ENCODE measurements at regions not wholly inside any gene's neighbourhood (a gene's known extent, or its start where the extent isn't known, plus 50 kb on each side); places are given as distances from the start of the nearest gene placed in this dataset.

DNA sequence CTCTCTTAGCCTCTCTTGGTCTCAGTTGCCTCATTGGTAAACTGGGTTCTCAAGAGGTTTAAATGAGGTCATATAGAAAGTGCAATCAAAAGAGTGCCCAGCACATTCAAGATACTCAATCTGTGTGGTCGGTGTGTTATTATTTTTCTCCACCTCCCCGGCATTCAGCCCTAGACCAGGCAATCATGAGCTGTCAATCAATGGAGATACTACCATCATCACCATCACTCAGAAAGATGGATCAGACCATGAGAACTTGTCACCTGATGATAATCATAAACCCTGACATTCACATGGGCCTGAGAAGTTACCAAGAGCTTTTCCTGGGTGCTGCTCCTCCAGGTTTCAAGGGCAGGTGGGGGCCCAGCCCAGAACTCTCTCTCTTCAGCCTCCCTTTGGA, 166.1 kb downstream of the MN1 start:
- no peak for DNase-seq

- no peak for DNase-seq
These were observed 165.7 kb downstream of the MN1 start for GRCh38 chr22:27635852-27636251.

DNA sequence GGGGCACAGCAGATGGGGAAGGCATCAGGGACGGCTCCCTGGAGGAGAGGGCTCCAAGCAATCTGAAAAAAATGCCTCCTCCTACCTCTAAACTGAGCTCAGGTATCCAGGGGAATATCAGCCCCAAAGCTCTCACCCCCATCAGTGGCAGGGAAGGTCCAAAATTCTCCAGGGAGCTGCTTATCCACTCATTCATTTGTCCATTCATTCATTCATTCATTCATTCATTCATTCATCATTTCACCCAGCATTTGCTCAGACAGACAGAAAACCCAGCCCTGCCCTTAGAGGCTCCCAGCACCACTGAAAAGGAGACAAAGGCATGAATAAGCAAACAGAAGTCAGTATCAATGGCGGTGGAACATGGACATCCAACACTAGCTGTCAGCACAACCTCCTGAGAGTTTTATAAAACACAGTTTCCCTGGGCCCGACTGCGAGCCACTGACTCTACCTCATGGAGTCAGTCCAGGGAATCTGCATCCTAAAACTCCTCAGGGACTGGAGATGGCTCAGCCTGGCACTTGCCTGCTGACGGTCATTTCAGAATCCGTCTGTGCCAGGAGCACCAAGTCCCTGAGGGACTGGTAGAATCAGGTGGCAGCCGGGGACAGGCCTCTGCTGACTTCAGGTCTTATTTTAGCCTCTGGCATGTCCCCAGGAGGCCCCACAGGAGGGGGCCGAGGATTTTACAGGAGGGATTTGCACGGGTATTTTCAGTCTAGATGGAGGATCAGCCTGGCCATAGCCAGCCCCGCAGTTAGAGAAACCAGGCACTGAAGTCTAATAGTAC, 164.6 kb downstream of the MN1 start:
- DNase-seq, result no peak

DNA sequence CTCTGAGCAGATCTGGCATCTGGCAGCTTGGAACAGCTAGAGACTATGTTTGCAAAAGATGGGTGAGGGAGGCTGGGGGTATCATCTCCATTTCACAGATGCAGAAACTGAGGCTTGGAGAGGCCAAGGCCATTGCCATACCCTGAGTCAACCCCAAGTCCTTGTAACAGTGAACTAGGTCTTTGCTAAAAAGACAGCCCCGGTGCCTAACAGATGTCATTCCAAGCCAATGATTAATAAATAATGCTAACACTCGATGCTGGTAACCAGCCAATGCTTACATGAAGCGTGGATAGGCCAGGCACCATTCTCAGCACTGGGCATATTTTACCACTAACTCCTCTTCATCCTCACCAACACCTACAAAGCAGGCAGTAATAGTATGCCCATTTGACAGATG, 164.0 kb downstream of the MN1 start:
- no peak for DNase-seq

GRCh38 chr22:27638329-27639233, 163.0 kb downstream of the MN1 start:
- no peak for DNase-seq

DNA sequence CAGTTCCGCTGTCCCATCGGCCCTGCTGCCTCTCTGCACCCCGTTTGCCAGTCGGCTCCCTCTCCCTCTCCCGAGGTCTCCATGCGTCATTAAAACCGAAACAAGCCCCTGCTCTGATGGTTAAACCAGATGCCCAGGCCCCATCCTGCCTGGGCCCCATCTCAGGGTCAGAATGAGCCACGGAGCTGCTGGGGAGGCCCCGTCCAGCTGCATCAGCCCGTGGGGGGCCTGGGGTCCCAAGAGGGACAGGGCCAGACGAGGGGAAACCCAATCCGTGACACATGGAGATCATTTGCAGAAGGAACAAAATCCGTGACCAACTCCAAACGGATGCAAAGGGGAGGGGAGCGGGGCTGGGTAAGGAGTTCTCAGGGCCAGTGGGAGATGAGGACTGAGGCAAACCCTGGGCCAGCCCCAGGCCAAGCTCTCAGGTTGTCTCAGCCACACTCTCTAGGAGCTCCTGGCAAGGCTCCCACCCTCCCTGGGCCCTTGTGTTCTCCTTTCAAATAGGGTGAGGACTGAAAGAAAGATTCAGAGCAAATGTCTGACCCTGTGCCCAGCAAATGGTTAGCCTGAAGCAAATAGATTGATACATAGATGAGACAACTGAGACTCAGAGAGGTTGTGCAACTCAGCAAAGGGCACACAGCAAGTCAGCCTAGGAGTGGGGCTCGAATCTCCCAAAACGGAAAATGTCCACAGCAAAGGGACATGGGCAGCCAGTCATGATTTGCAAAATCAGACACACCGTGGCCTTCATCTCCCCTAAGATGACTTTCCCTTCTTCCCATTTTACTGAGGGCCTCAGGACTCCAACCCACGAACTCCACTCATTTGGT, 162.1 kb downstream of the MN1 start:
- no peak for DNase-seq

DNA sequence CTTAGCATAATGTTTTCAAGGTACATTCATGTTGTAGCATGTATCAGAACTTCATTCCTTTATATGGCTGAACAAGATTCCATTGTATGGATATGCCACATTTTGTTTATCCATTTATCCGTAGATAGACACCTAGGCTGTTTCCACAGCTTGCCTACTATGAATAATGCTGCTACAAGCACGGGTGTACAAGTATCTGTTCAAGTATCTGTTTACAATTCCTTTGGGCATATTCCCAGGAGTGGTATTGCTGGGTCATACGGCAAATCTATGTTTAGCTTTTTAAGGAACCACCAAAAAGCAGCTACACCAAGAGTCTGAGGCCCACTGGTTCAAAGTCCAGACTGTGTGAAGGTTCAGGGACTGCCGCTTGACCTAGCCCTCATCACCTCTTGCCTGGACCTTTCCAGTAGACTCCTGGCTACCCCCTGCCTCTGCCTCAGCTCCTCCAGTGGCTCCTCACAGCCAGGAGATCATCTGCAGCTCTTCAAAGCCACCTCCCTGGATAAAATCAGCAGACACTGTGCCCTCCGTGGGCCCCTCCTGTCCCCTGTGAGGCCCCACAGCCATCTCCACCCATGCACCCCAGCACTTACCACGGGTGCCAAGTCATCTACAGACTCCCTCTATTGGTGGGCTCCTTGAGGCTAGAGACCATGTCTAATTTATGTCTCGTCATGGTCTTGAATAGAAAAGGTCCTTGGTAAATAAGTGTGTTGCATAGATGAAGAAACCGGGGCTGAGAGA, 160.3 kb downstream of the MN1 start:
- no peak for DNase-seq

DNA sequence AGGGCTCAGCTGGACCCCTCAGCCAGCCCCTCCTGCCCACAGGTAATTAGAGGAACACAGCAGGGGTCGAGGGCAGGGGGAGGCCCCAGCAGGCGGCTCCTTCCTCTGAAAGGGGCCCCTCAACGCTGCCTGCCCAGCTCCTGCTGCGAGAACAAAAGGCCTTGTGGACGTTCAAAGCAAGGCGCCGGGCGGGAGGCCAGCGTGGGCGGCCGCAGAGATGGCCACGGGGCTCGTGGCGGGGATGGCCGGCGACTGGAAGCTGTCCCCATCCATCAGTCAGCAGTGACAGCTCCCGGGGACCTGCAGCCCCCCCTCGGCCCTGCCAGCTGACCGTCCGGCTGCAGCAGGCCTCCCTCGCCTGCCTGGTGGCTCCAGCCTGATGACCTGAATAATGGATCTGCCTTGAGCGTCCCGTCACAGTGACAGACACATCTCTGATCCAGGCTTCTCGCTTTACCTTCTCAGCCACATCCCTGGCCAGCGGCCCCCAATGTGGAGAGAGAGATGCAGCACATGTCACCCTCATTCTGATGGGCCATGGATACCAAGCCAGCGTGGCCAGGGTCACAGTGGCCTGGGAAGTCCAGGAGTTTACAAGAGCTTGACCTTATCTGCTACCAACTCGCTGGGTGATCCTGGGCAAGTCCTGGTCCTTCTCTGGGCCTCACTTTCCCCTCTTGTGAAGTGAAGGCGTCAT, 159.3 kb downstream of the MN1 start:
- DNase-seq, result no peak

- DNase-seq, result no peak
These were observed 157.6 kb downstream of the MN1 start for GRCh38 chr22:27643907-27644306.

GRCh38 chr22:27644566-27644965, 157.0 kb downstream of the MN1 start:
- no peak for DNase-seq

- DNase-seq, result no peak
These were observed 154.0 kb downstream of the MN1 start for GRCh38 chr22:27647540-27647939.

DNA sequence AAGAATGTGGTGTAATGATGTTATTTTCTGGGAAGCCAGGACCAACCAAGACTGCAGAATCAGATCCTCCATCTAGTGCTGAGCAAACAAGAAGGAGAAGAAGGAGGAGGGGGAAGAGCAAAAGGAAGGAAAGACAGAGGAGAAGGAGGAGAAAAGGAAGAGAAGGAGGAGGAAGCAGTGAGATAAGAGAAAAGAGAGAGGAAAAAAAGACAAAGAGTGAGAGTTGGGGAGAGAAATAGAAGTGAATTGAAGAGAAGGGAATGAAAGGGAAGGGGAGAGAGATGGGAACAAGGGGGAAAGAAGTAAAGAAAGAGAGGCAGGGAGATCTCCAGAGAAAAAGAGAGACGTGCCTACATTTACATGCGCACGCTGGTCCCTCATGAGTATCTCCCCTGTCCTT, 153.5 kb downstream of the MN1 start:
- no peak for DNase-seq

- no peak for DNase-seq
These were observed 152.7 kb downstream of the MN1 start for GRCh38 chr22:27648853-27649252.

DNA sequence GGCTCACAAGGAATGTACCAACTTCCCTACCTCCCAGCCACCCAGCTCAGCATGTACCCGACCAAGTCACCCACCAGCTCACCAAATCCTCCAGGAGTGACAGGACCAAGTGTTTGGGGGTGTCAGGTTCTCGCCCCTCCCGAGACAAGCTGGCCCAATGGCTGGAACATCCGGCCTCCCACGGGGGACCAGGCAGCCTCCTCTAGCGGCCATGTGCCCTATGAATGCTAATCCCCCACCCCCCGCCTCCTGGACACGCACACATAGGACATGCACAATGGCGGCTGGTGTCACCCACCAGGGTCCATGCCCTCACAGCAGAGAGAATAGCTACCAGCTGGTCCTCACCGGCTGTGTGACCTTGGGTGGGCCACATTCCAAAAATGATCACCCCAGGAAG, 151.0 kb downstream of the MN1 start:
- DNase-seq, result no peak

DNA sequence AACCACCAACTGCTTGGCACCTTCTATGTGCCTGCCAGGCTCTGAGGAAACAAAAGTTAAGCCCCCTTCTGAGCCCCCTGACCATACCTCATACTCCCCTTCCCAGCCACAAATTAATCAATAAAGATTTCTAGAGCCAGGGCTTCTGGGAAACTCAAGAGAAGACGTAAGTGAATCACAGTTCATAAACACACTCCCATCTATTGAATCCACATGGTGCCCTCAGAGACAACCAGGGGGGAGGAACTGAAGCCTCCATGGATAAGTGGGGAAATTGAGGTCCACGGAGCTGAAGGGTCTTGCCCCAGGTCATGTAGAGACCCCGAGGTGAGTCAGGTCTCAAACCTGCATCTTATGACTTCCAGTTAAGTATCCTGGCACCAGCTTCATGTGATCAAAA, 150.6 kb downstream of the MN1 start:
- DNase-seq, result no peak

DNA sequence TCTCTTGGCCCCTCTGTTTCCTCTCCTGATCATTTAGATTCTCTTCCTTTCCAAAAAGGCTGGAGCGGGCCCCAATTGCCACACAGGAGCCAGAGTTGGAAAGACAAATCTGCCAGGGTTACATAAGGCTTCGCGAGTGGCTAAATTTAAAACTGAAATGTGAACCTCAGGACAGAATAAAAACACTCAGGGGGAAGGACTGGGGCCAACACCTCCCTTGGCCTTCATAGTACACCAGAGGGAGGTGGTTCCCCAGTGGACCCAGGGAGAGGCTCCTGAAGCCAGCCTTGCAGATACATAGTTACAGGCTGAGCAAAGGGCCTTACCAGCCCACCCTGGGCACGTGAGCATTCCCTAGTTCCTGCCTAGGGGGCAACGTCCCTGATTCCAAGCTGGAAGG, 150.1 kb downstream of the MN1 start:
- no peak for DNase-seq

DNA sequence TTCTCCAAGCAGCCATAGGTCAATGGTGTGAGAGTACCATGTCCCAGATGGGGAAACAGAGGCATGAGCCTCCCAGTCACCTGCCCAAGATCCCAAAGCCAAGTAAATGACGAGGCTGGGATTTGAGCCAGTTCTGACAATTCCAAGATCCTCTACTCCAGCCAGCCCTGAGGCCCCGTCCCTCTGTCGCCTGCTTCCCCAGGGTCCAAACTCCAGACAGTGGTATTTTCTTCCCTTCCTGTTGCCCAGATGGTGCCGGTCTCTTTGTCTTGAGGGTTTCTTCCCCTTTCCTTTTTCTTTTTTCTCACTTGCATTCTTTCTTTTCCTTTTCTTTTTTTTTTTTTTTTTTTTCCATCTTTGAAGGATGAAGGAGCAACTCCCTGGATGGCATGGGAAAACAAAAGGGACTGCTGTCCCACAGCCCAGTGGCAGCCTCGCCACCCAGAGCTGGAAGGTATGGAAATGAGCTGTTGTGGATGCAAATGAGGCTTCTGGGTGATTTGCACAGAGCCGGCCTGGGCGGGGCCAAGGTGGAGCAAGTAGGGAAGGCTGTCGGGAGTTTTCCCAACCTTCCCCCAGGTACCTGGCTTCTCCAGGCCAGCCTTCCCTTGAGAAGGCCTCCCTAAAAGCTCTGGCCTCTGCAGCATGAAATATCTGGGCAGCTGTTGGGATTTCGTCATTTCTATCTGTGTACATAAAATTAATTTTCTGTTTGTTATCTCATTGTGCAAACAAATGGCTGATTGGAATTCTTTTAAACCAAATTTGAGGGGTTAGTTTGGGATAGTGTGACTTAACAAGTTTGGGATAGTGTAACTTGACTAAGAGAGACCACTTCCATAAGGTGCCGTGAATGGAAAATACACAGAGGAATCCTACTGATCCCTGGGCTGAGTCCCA, 146.8 kb downstream of the MN1 start:
- DNase-seq, result no peak

DNA sequence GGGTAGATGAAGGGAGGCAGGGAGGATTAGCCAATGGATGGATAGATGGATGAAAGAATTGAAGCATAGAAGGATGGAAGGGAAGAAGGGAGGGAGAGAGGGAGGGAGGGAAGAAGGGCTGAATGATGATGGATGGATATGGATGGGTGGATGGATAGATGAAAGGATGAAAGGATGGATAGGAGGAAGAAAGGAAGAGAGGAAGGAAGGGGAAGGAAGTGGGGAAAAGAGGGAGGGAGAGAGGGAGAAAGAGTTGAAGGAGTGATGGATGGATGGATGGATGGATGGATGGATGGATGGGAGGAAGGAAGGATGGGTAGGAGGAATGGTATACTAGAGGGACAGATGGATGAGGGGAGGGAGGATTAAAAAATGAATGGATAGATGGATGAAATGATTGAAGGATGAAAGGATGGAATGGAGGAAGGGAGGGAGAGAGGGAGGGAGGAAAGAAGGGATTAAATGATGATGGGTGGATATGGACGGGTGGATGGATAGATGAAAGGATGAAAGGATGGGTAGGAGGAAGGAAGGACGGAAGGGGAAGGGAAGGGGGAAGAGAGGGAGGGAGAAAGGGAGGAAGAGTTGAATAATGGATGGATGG, 145.9 kb downstream of the MN1 start:
- DNase-seq, result no peak

DNA sequence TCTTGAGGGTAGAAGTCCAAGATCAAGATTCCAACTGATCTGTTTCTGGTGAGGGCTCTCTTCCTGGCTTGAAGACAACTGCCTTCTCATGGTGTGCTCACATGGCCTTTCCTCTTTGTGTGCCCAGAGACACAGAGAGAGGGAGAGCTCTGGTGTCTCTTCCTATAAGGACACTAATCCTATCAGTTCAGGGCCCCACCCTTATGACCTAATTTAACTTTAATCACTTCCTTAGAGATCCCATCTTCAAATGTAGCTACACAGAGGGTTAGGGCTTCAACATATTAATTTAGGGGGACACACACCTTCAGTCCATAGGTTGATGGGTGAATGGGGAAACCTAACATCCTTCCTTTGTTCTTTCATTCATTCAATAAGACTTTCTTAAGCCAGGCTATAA, 144.6 kb downstream of the MN1 start:
- no peak for DNase-seq

- DNase-seq, result no peak
These were observed 141.2 kb downstream of the MN1 start for GRCh38 chr22:27660306-27660705.
